ENCODE measurements at regions not wholly inside any gene's neighbourhood (a gene's known extent, or its start where the extent isn't known, plus 50 kb on each side); places are given as distances from the start of the nearest gene placed in this dataset.

- Mint-ChIP-seq H3K36me3 (no peaks in the 10 kb centered on the region), H3K27ac (no peak overlapping the region), H3K4me1 (no peaks in the 10 kb centered on the region), H3K27me3 (ENCODE audit: low read depth in 2 of 2) (no peaks in the 10 kb centered on the region), H3K9me3 (peaks cover 6 to 23% of the 10 kb centered on the region in 2 donors), H3K4me3 (no peak overlapping the region)
- Histone ChIP-seq H3K4me3 (ENCODE audit: low read length) (no peak overlapping the region), H3K27ac (ENCODE audit: low read length) (no peak overlapping the region), H3K36me3 (ENCODE audit: control insufficient read depth, insufficient read depth, low read length) (no peaks in the 10 kb centered on the region), H3K4me1 (ENCODE audit: control insufficient read depth, insufficient read depth, low read length) (no peaks in the 10 kb centered on the region), H3K27me3 (ENCODE audit: control insufficient read depth, insufficient read depth, low read length) (no peaks in the 10 kb centered on the region), H3K9me3 (ENCODE audit: control insufficient read depth, insufficient read depth, low read length) (no peaks in the 10 kb centered on the region)
- ATAC-seq (no peak), DNase-seq (no peak)
- no peak for TF ChIP-seq CTCF (IDR thresholded peaks at IDR 0.05)
- intact Hi-C loops (cut with micrococcal nuclease) = no loop called here
These were observed 108.2 kb upstream of the NAV3 start for GRCh38 chr12:77722536-77722935.

- Mint-ChIP-seq H3K27me3 (ENCODE audit: low read depth in 2 of 2) (no peaks in the 10 kb centered on the region), H3K9me3 (peaks cover 3 to 15% of the 10 kb centered on the region in 2 donors), H3K4me3 (no peak overlapping the region), H3K27ac (no peak overlapping the region), H3K4me1 (no peaks in the 10 kb centered on the region), H3K36me3 (no peaks in the 10 kb centered on the region)
- Histone ChIP-seq H3K9me3 (ENCODE audit: control insufficient read depth, insufficient read depth, low read length) (no peaks in the 10 kb centered on the region), H3K36me3 (ENCODE audit: control insufficient read depth, insufficient read depth, low read length) (no peaks in the 10 kb centered on the region), H3K4me1 (ENCODE audit: control insufficient read depth, insufficient read depth, low read length) (no peaks in the 10 kb centered on the region), H3K4me3 (ENCODE audit: low read length) (no peak overlapping the region), H3K27me3 (ENCODE audit: control insufficient read depth, insufficient read depth, low read length) (no peaks in the 10 kb centered on the region), H3K27ac (ENCODE audit: low read length) (no peak overlapping the region)
- WGBS (ENCODE audit: insufficient coverage) = 45% methylated on average over 2 of the region's 2 CpGs
- ATAC-seq (no peak), DNase-seq (no peak)
- intact Hi-C loops (cut with micrococcal nuclease) = no loop called here
- no peak for TF ChIP-seq CTCF (IDR thresholded peaks at IDR 0.05)
These were observed 110.4 kb upstream of the NAV3 start for GRCh38 chr12:77720258-77720657.

GRCh38 chr12:77710209-77710608 is 120.5 kb upstream of the NAV3 start:
- H3K9me3 ChIP-seq (ENCODE audit: control insufficient read depth, insufficient read depth, low read length) = no peaks in the 10 kb centered on the region
- Mint-ChIP-seq H3K9me3 (peaks cover 2 to 6% of the 10 kb centered on the region in 2 donors), H3K36me3 (no peaks in the 10 kb centered on the region), H3K4me1 (no peaks in the 10 kb centered on the region), H3K27me3 (ENCODE audit: low read depth in 2 of 2) (no peaks in the 10 kb centered on the region), H3K4me3 (no peak overlapping the region), H3K27ac (no peak overlapping the region)
- no CpG with 5 or more reads among the region's 1 CpG for WGBS (ENCODE audit: insufficient coverage)
- DNase-seq (no peak), ATAC-seq (no peak)
- no peaks in the 10 kb centered on the region for H3K27me3 ChIP-seq (ENCODE audit: control insufficient read depth, insufficient read depth, low read length)
- no peak overlapping the region for H3K27ac ChIP-seq (ENCODE audit: low read length)
- no peaks in the 10 kb centered on the region for H3K36me3 ChIP-seq (ENCODE audit: control insufficient read depth, insufficient read depth, low read length)
- intact Hi-C loops (cut with micrococcal nuclease) = no loop called here
- H3K4me1 ChIP-seq (ENCODE audit: control insufficient read depth, insufficient read depth, low read length) = no peaks in the 10 kb centered on the region
- no peak overlapping the region for H3K4me3 ChIP-seq (ENCODE audit: low read length)
- TF ChIP-seq CTCF (IDR thresholded peaks at IDR 0.05) = no peak

GRCh38 chr12:77697126-77697525 is 133.6 kb upstream of the NAV3 start:
- Histone ChIP-seq H3K9me3 (ENCODE audit: control insufficient read depth, insufficient read depth, low read length) (no peaks in the 10 kb centered on the region), H3K4me3 (ENCODE audit: low read length) (no peak overlapping the region), H3K27me3 (ENCODE audit: control insufficient read depth, insufficient read depth, low read length) (no peaks in the 10 kb centered on the region), H3K27ac (ENCODE audit: low read length) (no peak overlapping the region), H3K4me1 (ENCODE audit: control insufficient read depth, insufficient read depth, low read length) (no peaks in the 10 kb centered on the region), H3K36me3 (ENCODE audit: control insufficient read depth, insufficient read depth, low read length) (no peaks in the 10 kb centered on the region)
- no peak overlapping the region for H3K4me3 Mint-ChIP-seq
- ATAC-seq (no peak), DNase-seq (no peak)
- H3K36me3 Mint-ChIP-seq = no peaks in the 10 kb centered on the region
- WGBS (ENCODE audit: insufficient coverage) = no CpG with 5 or more reads among the region's 1 CpG
- H3K27ac Mint-ChIP-seq = no peak overlapping the region
- H3K4me1 Mint-ChIP-seq = no peaks in the 10 kb centered on the region
- no peaks in the 10 kb centered on the region for H3K27me3 Mint-ChIP-seq (ENCODE audit: low read depth in 2 of 2)
- intact Hi-C loops (cut with micrococcal nuclease) = no loop called here
- no peak for TF ChIP-seq CTCF (IDR thresholded peaks at IDR 0.05)
- H3K9me3 Mint-ChIP-seq = peaks cover 8 to 9% of the 10 kb centered on the region in 2 donors
